ENCODE measurements at regions not wholly inside any gene's neighbourhood (a gene's known extent, or its start where the extent isn't known, plus 50 kb on each side); places are given as distances from the start of the nearest gene placed in this dataset.
"Not testable (repeated sequence)": the region's sequence is repeated elsewhere in the genome, so short reads cannot be mapped to it uniquely, and the experiment has no call there.

GRCh38 chr2:5190023-5190422, 502.2 kb upstream of the SOX11 start:
- Histone ChIP-seq H3K36me3 (ENCODE audit: insufficient read depth, low read length) (peaks cover 3% of the 10 kb centered on the region; the same call in 1 of the 2 replicates), H3K9me3 (ENCODE audit: low read depth, low read length) (peaks cover 4% of the 10 kb centered on the region; the same call in 1 of the 2 replicates), H3K4me3 (peak overlapping the region; percentile 38), H3K9ac (ENCODE audit: insufficient read length) (no peak overlapping the region), H3K27ac (peak overlapping the region; percentile 75)
- peak; percentile 31 for TF ChIP-seq FOXP2 (optimal IDR thresholded peaks at IDR 0.05; ENCODE audit: control extremely low read depth, extremely low read length, insufficient read depth)
- TF ChIP-seq POLR2AphosphoS5 (IDR thresholded peaks at IDR 0.05; ENCODE audit: borderline replicate concordance, low read depth, low read length), result no peak; the same call in 1 of the 2 replicates
- no peak for DNase-seq (ENCODE audit: low read depth, low spot score)

- Histone ChIP-seq H3K9ac (ENCODE audit: insufficient read length) (no peak overlapping the region), H3K36me3 (ENCODE audit: insufficient read depth, low read length) (no peaks in the 10 kb centered on the region), H3K9me3 (ENCODE audit: low read depth, low read length) (no peaks in the 10 kb centered on the region), H3K4me3 (no peak overlapping the region), H3K27ac (no peak overlapping the region)
- no peak for DNase-seq (ENCODE audit: low read depth, low spot score)
- TF ChIP-seq FOXP2 (optimal IDR thresholded peaks at IDR 0.05; ENCODE audit: control extremely low read depth, extremely low read length, insufficient read depth), result no peak
- TF ChIP-seq EZH2 (IDR thresholded peaks at IDR 0.05), result no peak
- TF ChIP-seq POLR2AphosphoS5 (IDR thresholded peaks at IDR 0.05; ENCODE audit: borderline replicate concordance, low read depth, low read length), result no peak
These were observed 496.5 kb upstream of the SOX11 start for GRCh38 chr2:5195636-5196035.

GRCh38 chr2:5203134-5203755, 488.9 kb upstream of the SOX11 start:
- no peak for TF ChIP-seq FOXP2 (optimal IDR thresholded peaks at IDR 0.05; ENCODE audit: control extremely low read depth, extremely low read length, insufficient read depth)
- TF ChIP-seq POLR2AphosphoS5 (IDR thresholded peaks at IDR 0.05; ENCODE audit: borderline replicate concordance, low read depth, low read length), result no peak
- TF ChIP-seq EZH2 (IDR thresholded peaks at IDR 0.05), result no peak
- Histone ChIP-seq H3K27ac (no peak overlapping the region), H3K9me3 (ENCODE audit: low read depth, low read length) (no peaks in the 10 kb centered on the region)

GRCh38 chr2:5206742-5207141, 485.4 kb upstream of the SOX11 start:
- H3K4me3 ChIP-seq; H3K36me3 ChIP-seq (ENCODE audit: insufficient read depth, low read length); H3K27ac ChIP-seq; DNase-seq (ENCODE audit: low read depth, low spot score); H3K9me3 ChIP-seq (ENCODE audit: low read depth, low read length); H3K9ac ChIP-seq (ENCODE audit: insufficient read length): not testable (repeated sequence)

More at GRCh38 chr2:5203134-5203755, 488.9 kb upstream of the SOX11 start:
- Histone ChIP-seq H3K4me3 (no peak overlapping the region), H3K36me3 (ENCODE audit: insufficient read depth, low read length) (no peaks in the 10 kb centered on the region), H3K9ac (ENCODE audit: insufficient read length) (no peak overlapping the region)
- DNase-seq (ENCODE audit: low read depth, low spot score), result no peak

- H3K36me3 ChIP-seq (ENCODE audit: insufficient read depth, low read length), result no peaks in the 10 kb centered on the region
These were observed 476.1 kb upstream of the SOX11 start for GRCh38 chr2:5215989-5216607.

GRCh38 chr2:5227062-5227699, 465.0 kb upstream of the SOX11 start:
- Histone ChIP-seq H3K9ac (ENCODE audit: insufficient read length) (no peak overlapping the region), H3K27ac (no peak overlapping the region), H3K4me3 (no peak overlapping the region), H3K9me3 (ENCODE audit: low read depth, low read length) (no peaks in the 10 kb centered on the region), H3K36me3 (ENCODE audit: insufficient read depth, low read length) (no peaks in the 10 kb centered on the region)
- TF ChIP-seq EZH2 (IDR thresholded peaks at IDR 0.05), result no peak
- TF ChIP-seq POLR2AphosphoS5 (IDR thresholded peaks at IDR 0.05; ENCODE audit: borderline replicate concordance, low read depth, low read length), result no peak
- TF ChIP-seq FOXP2 (optimal IDR thresholded peaks at IDR 0.05; ENCODE audit: control extremely low read depth, extremely low read length, insufficient read depth), result no peak
- no peak for DNase-seq (ENCODE audit: low read depth, low spot score)

More at GRCh38 chr2:5215989-5216607, 476.1 kb upstream of the SOX11 start:
- no peak overlapping the region for H3K27ac ChIP-seq
- no peak for TF ChIP-seq FOXP2 (optimal IDR thresholded peaks at IDR 0.05; ENCODE audit: control extremely low read depth, extremely low read length, insufficient read depth)
- no peak for TF ChIP-seq EZH2 (IDR thresholded peaks at IDR 0.05)
- no peak for TF ChIP-seq POLR2AphosphoS5 (IDR thresholded peaks at IDR 0.05; ENCODE audit: borderline replicate concordance, low read depth, low read length)
- no peak overlapping the region for H3K4me3 ChIP-seq
- DNase-seq (ENCODE audit: low read depth, low spot score), result no peak
- H3K9me3 ChIP-seq (ENCODE audit: low read depth, low read length), result no peaks in the 10 kb centered on the region
- no peak overlapping the region for H3K9ac ChIP-seq (ENCODE audit: insufficient read length)

GRCh38 chr2:5229574-5229973, 462.6 kb upstream of the SOX11 start:
- no peak overlapping the region for H3K4me3 ChIP-seq
- H3K27ac ChIP-seq, result no peak overlapping the region
- H3K36me3 ChIP-seq (ENCODE audit: insufficient read depth, low read length), result no peaks in the 10 kb centered on the region
- H3K9me3 ChIP-seq (ENCODE audit: low read depth, low read length), result no peaks in the 10 kb centered on the region
- TF ChIP-seq FOXP2 (optimal IDR thresholded peaks at IDR 0.05; ENCODE audit: control extremely low read depth, extremely low read length, insufficient read depth) (no peak), EZH2 (IDR thresholded peaks at IDR 0.05) (no peak)
- DNase-seq (ENCODE audit: low read depth, low spot score), result no peak
- H3K9ac ChIP-seq (ENCODE audit: insufficient read length), result no peak overlapping the region

GRCh38 chr2:5230444-5230843, 461.7 kb upstream of the SOX11 start:
- no peaks in the 10 kb centered on the region for H3K9me3 ChIP-seq (ENCODE audit: low read depth, low read length)

More at GRCh38 chr2:5230444-5230843, 461.7 kb upstream of the SOX11 start:
- no peak for DNase-seq (ENCODE audit: low read depth, low spot score)
- TF ChIP-seq FOXP2 (optimal IDR thresholded peaks at IDR 0.05; ENCODE audit: control extremely low read depth, extremely low read length, insufficient read depth), result no peak
- no peak for TF ChIP-seq POLR2AphosphoS5 (IDR thresholded peaks at IDR 0.05; ENCODE audit: borderline replicate concordance, low read depth, low read length)
- TF ChIP-seq EZH2 (IDR thresholded peaks at IDR 0.05), result no peak
- H3K9ac ChIP-seq (ENCODE audit: insufficient read length), result no peak overlapping the region
- no peaks in the 10 kb centered on the region for H3K36me3 ChIP-seq (ENCODE audit: insufficient read depth, low read length)
- H3K27ac ChIP-seq, result no peak overlapping the region
- no peak overlapping the region for H3K4me3 ChIP-seq
